GM12878 (cell line): ENCODE measurements at regions not wholly inside any gene's neighbourhood (a gene's known extent, or its start where the extent isn't known, plus 50 kb on each side); places are given as distances from the start of the nearest gene placed in this dataset.

Experiments
- ATAC-seq: fragments of 200-7000 bp; cut with Tn5 transposase; 3 replicates; pipeline ENCODE4 v1.9.1; 2020; ENCODE audit warnings: mild to moderate bottlenecking, moderate library complexity
- BruUV-seq: library from RNA; stranded (reverse); fragments of 400-500 nt; replicated peaks from 2 replicates; lab custom pipeline; 2021; lab: Mats Ljungman, UMichigan
- CTCF ChIA-PET: fragments of 300-600 bp; sonication (Branson Sonifier 250); formaldehyde crosslinking; extraction: SDS; loops from one replicate; lab custom pipeline; 2021; ENCODE audit warnings: inconsistent platforms; lab: Yijun Ruan, JAX
- POLR2A ChIA-PET: fragments of 350-600 bp; formaldehyde crosslinking; extraction: SDS; loops from one replicate; lab custom pipeline; 2021; ENCODE audit warnings: inconsistent platforms; lab: Charles Lee
- RAD21 ChIA-PET: fragments of 300-600 bp; sonication (Branson Sonifier 250); formaldehyde crosslinking; loops from one replicate; lab custom pipeline; 2023; ENCODE audit warnings: antibody characterized with exemption; ENCODE audit not compliant: unreplicated experiment; lab: Charles Lee
- SMC1A ChIA-PET: fragments of 300-600 bp; sonication (Branson Sonifier 250); formaldehyde crosslinking; loops from one replicate; lab custom pipeline; 2023; ENCODE audit not compliant: unreplicated experiment, uncharacterized antibody; lab: Charles Lee
- DNase-seq: peaks from one replicate; pipeline ENCODE4 v3.0.0-alpha.2; 2011; ENCODE audit warnings: low read depth, low spot score
- FAIRE-seq: peaks from 3 replicates; lab custom pipeline; 2011; peaks lifted over from hg19 to GRCh38; lab: Jason Lieb, UNC
- H2AFZ ChIP-seq: 2 replicates; pipeline ENCODE4 v1.6.0; 2011; ENCODE audit warnings: low read depth, low read length, control low read depth; ENCODE audit not compliant: control insufficient read depth
- H3K27ac ChIP-seq: 2 replicates; pipeline ENCODE4 v1.5.1; 2011; ENCODE audit warnings: control low read depth; ENCODE audit not compliant: control insufficient read depth, insufficient read depth
- H3K27me3 ChIP-seq, 2 experiments: replicated peaks in 1 of 2; 2 replicates each; pipeline versions ENCODE4 v1.6.0 to v1.6.1; 2011; ENCODE audit warnings: low read length in 1 of 2; ENCODE audit not compliant: control insufficient read depth in 2 of 2, insufficient read depth in 2 of 2
- H3K36me3 ChIP-seq, 2 experiments: 2 replicates each; pipeline ENCODE4 v1.5.1; 2011; ENCODE audit warnings: low read length in 1 of 2; ENCODE audit not compliant: control insufficient read depth in 2 of 2, insufficient read depth in 2 of 2
- H3K4me1 ChIP-seq: 2 replicates; pipeline ENCODE4 v1.6.1; 2011; ENCODE audit warnings: mild to moderate bottlenecking, low read length, moderate library complexity, mixed read lengths; ENCODE audit not compliant: control insufficient read depth, insufficient read depth
- H3K4me2 ChIP-seq: 2 replicates; pipeline ENCODE4 v1.6.0; 2011; ENCODE audit warnings: control low read depth; ENCODE audit not compliant: control insufficient read depth, insufficient read depth
- H3K4me3 ChIP-seq: fragments of 200-600 bp; sonication (generic); 2 replicates; pipeline ENCODE4 v1.5.1; 2016
- H3K79me2 ChIP-seq: 2 replicates; pipeline ENCODE4 v1.6.0; 2011; ENCODE audit warnings: low read length; ENCODE audit not compliant: control insufficient read depth, insufficient read depth
- H3K9ac ChIP-seq: 2 replicates; pipeline ENCODE4 v1.8.0; 2011; ENCODE audit warnings: low read length, control low read depth, mixed read lengths; ENCODE audit not compliant: control insufficient read depth, insufficient read depth
- H3K9me3 ChIP-seq: replicated peaks from 3 replicates; pipeline ENCODE4 v1.5.1; 2011; ENCODE audit warnings: mild to moderate bottlenecking, low read length; ENCODE audit not compliant: control insufficient read depth, insufficient read depth
- H4K20me1 ChIP-seq: 2 replicates; pipeline ENCODE4 v1.6.0; 2011; ENCODE audit not compliant: control insufficient read depth, insufficient read depth
- CHD2 ChIP-seq: IDR thresholded peaks from 2 replicates; pipeline ENCODE4 v1.6.1; 2011; ENCODE audit warnings: low read depth, low read length, improper control_type of control experiment, borderline replicate concordance
- CTCF ChIP-seq, 3 experiments: IDR thresholded peaks in 2 of 3; conservative IDR thresholded peaks in 1 of 3; 2 replicates each; pipeline ENCODE4 v1.5.1; 2011; ENCODE audit warnings: low read depth in 3 of 3, low read length in 3 of 3, mild to moderate bottlenecking in 3 of 3, control low read depth in 2 of 3, moderate library complexity in 2 of 3, inconsistent platforms in 1 of 3, mixed read lengths in 1 of 3; ENCODE audit not compliant: control insufficient read depth in 2 of 3, insufficient read depth in 1 of 3; ENCODE audit errors: extremely low read depth in 1 of 3
- E2F8 ChIP-seq: fragments of 450-650 bp; IDR thresholded peaks from 2 replicates; pipeline ENCODE4 v1.6.1; 2018; ENCODE audit warnings: mild to moderate bottlenecking, low read depth, moderate library complexity; ENCODE audit not compliant: partially characterized antibody
- HDAC2 ChIP-seq: fragments of 200-600 bp; sonication (generic); IDR thresholded peaks from 2 replicates; pipeline ENCODE4 v1.6.1; 2017
- IRF3 ChIP-seq: fragments of 450-650 bp; IDR thresholded peaks from 2 replicates; pipeline ENCODE4 v1.6.1; 2014; ENCODE audit warnings: mild to moderate bottlenecking
- NFXL1 ChIP-seq: fragments of 450-650 bp; IDR thresholded peaks from 2 replicates; pipeline ENCODE4 v1.6.1; 2017; ENCODE audit warnings: antibody characterized with exemption, mild to moderate bottlenecking, borderline replicate concordance
- NFYA ChIP-seq: IDR thresholded peaks from 2 replicates; pipeline ENCODE4 v1.6.1; 2011; ENCODE audit warnings: low read depth, mild to moderate bottlenecking, low read length, improper control_type of control experiment, borderline replicate concordance
- NKRF ChIP-seq: fragments of 450-650 bp; conservative IDR thresholded peaks from 2 replicates; pipeline ENCODE4 v1.6.1; 2017; ENCODE audit warnings: mild to moderate bottlenecking, moderate library complexity
- POLR2AphosphoS5 ChIP-seq: IDR thresholded peaks from 2 replicates; pipeline ENCODE4 v1.6.1; 2011; ENCODE audit warnings: mild to moderate bottlenecking, low read length, inconsistent platforms
- SREBF1 ChIP-seq: IDR thresholded peaks from 2 replicates; pipeline ENCODE4 v1.6.1; 2012; ENCODE audit warnings: mild to moderate bottlenecking, low read length
- USF2 ChIP-seq: IDR thresholded peaks from 2 replicates; pipeline ENCODE4 v1.6.1; 2011; ENCODE audit warnings: low read depth, low read length, improper control_type of control experiment, borderline replicate concordance
- ZBTB4 ChIP-seq: fragments of 450-650 bp; formaldehyde crosslinking; IDR thresholded peaks from 2 replicates; pipeline ENCODE4 v1.4.0; 2022; ENCODE audit warnings: mild to moderate bottlenecking, moderate library complexity
- WGBS: methylation state at CpG from one replicate; pipeline ENCODE4 v1.1.6; 2016; ENCODE audit warnings: low lambda C conversion rate; ENCODE audit not compliant: insufficient replicate concordance, insufficient coverage; ENCODE audit errors: missing lambda C conversion rate; 5-methylcytosine and 5-hydroxymethylcytosine counted together
- in situ Hi-C: fragments of 300-500 bp; cut with MboI; formaldehyde crosslinking; loops from 9 replicates; pipeline ENCODE4 v1.14.3; 2018; ENCODE audit warnings: mixed read lengths
- intact Hi-C: fragments of 100-400 bp; cut with micrococcal nuclease; formaldehyde crosslinking; loops from one replicate; pipeline ENCODE4 v1.14.2; 2022; ENCODE audit not compliant: unreplicated experiment

- in situ Hi-C loops = no loop called here
- ChIA-PET CTCF (no interaction called here), RAD21 (no interaction called here), POLR2A (interaction anchor here (0.6 kb wide), 1 partner anchor 184 kb away, joined by 11 read pairs; no protein-coding TSS in a partner anchor), SMC1A (no interaction called here)
- Histone ChIP-seq H2AFZ (no peak overlapping the region), H3K4me3 (no peak overlapping the region), H4K20me1 (no peaks in the 10 kb centered on the region), H3K4me1 (no peaks in the 10 kb centered on the region), H3K79me2 (no peaks in the 10 kb centered on the region), H3K27ac (no peak overlapping the region), H3K36me3 (no peaks in the 10 kb centered on the region), H3K9ac (no peak overlapping the region), H3K27me3 (no peaks in the 10 kb centered on the region), H3K9me3 (no peaks in the 10 kb centered on the region; the same call in 2 of the 3 replicates), H3K4me2 (no peak overlapping the region)
- DNase-seq = no peak
- BruUV-seq = no TSS peak
- 15% methylated on average over 2 of the region's 2 CpGs for WGBS
- ATAC-seq = no peak
- intact Hi-C loops = no loop called here
- FAIRE-seq = no peak
- no peak for TF ChIP-seq ZBTB4 (CRISPR knock-in tag)
- no peak for TF ChIP-seq NFYA
- no peak for TF ChIP-seq NFXL1
- no peak for TF ChIP-seq E2F8
- TF ChIP-seq SREBF1 = no peak
- TF ChIP-seq IRF3 = no peak
- TF ChIP-seq USF2 = no peak
- no peak for TF ChIP-seq HDAC2
- no peak for TF ChIP-seq CTCF (IDR thresholded peaks at IDR 0.05 in 2 of 3, conservative IDR thresholded peaks at IDR 0.05 in 1 of 3; ENCODE audit: control insufficient read depth in 2 of 3, extremely low read depth in 1 of 3, insufficient read depth in 1 of 3, low read depth in 3 of 3, low read length in 3 of 3)
- TF ChIP-seq CHD2 = no peak
- no peak for TF ChIP-seq NKRF
- no peak for TF ChIP-seq POLR2AphosphoS5
Measured at GRCh38 chr4:177010418-177010817, 217.7 kb upstream of the VEGFC start.
